ENCODE measurements at regions not wholly inside any gene's neighbourhood (a gene's known extent, or its start where the extent isn't known, plus 50 kb on each side); places are given as distances from the start of the nearest gene placed in this dataset.

DNA sequence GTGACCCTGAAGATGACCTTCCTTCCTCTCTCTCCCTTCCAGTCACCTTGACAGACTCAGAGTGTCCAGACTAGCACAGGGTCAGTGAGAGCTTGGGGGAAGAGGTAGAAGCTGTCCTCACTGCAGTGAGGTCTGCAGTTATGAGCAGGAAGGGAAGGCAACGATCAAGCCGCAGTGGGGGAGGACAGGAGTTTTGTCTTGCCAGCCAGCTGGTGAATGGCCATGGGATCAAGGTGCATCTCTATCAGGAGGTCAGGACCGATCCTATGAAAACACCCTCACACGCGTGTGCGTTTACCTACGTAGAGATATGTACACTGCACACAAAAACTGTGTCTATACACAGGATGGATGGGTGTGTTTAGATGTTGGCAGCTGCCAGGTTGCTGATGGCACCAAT is 83.2 kb downstream of the THNSL2 start:
- Histone ChIP-seq H3K4me2 (ENCODE audit: low read length) (no peak overlapping the region), H3K36me3 (ENCODE audit: control insufficient read depth, low read length) (no peaks in the 10 kb centered on the region), H3K79me2 (ENCODE audit: control insufficient read depth, low read length) (no peaks in the 10 kb centered on the region), H3K9me2 (replicated peaks; ENCODE audit: control insufficient read depth, low read length) (no peaks in the 10 kb centered on the region), H4K20me1 (ENCODE audit: control insufficient read depth, insufficient read depth, low read depth, low read length) (no peaks in the 10 kb centered on the region), H3K4me1 (ENCODE audit: control insufficient read depth, low read length) (no peaks in the 10 kb centered on the region), H3K27ac (ENCODE audit: low read depth, low read length) (no peak overlapping the region), H3K27me3 (ENCODE audit: control insufficient read depth, low read length) (0 out of 2 replicates have a peak, but pooled peaks cover 3% of the 10 kb centered on the region), H3K9me3 (ENCODE audit: control insufficient read depth, insufficient read depth, low read length) (no peaks in the 10 kb centered on the region), H3F3A (ENCODE audit: control insufficient read depth, insufficient read depth) (no peaks in the 10 kb centered on the region), H3K4me3 (ENCODE audit: low read length) (no peak overlapping the region)
- TF ChIP-seq, protein P1, sequence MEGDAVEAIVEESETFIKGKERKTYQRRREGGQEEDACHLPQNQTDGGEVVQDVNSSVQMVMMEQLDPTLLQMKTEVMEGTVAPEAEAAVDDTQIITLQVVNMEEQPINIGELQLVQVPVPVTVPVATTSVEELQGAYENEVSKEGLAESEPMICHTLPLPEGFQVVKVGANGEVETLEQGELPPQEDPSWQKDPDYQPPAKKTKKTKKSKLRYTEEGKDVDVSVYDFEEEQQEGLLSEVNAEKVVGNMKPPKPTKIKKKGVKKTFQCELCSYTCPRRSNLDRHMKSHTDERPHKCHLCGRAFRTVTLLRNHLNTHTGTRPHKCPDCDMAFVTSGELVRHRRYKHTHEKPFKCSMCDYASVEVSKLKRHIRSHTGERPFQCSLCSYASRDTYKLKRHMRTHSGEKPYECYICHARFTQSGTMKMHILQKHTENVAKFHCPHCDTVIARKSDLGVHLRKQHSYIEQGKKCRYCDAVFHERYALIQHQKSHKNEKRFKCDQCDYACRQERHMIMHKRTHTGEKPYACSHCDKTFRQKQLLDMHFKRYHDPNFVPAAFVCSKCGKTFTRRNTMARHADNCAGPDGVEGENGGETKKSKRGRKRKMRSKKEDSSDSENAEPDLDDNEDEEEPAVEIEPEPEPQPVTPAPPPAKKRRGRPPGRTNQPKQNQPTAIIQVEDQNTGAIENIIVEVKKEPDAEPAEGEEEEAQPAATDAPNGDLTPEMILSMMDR (IDR thresholded peaks at IDR 0.05; ENCODE audit: low read depth, low read length, poor library complexity, severe bottlenecking): no peak
- TF ChIP-seq EZH2phosphoT487 (IDR thresholded peaks at IDR 0.05; ENCODE audit: borderline replicate concordance, low read length): no peak

DNA sequence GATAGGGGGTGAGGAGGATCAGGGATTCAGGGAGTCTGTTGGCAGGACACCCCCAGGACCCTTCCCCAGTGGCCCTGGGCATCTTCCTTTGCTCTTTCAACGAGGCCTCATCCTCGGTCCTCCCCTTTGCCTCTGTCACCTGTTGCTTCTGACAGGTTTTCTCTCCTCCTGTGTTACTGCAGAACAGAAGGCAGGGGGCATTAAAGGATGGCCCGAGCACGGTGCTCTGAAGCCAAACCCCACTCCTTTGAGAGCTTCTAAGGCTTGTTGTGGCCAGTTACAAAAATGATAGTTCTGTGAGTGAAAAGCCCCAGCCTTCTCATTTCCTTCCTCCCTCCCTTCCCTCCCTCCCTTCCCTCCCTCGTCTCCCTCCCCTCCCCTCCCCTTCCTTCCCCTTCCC is 82.5 kb downstream of the THNSL2 start:
- H3K27ac ChIP-seq (ENCODE audit: low read depth, low read length): no peak overlapping the region
- no peaks in the 10 kb centered on the region for H3K79me2 ChIP-seq (ENCODE audit: control insufficient read depth, low read length)
- no peaks in the 10 kb centered on the region for H3K4me1 ChIP-seq (ENCODE audit: control insufficient read depth, low read length)
- no peak for TF ChIP-seq EZH2phosphoT487 (IDR thresholded peaks at IDR 0.05; ENCODE audit: borderline replicate concordance, low read length)
- TF ChIP-seq, protein P1 (IDR thresholded peaks at IDR 0.05; ENCODE audit: low read depth, low read length, poor library complexity, severe bottlenecking): no peak
- H3K9me3 ChIP-seq (ENCODE audit: control insufficient read depth, insufficient read depth, low read length): no peaks in the 10 kb centered on the region
- no peaks in the 10 kb centered on the region for H4K20me1 ChIP-seq (ENCODE audit: control insufficient read depth, insufficient read depth, low read depth, low read length)
- H3K4me3 ChIP-seq (ENCODE audit: low read length): no peak overlapping the region
- no peaks in the 10 kb centered on the region for H3K9me2 ChIP-seq (replicated peaks; ENCODE audit: control insufficient read depth, low read length)
- H3K36me3 ChIP-seq (ENCODE audit: control insufficient read depth, low read length): no peaks in the 10 kb centered on the region
- H3K27me3 ChIP-seq (ENCODE audit: control insufficient read depth, low read length): 0 out of 2 replicates have a peak, but pooled peaks cover 3% of the 10 kb centered on the region
- H3K4me2 ChIP-seq (ENCODE audit: low read length): no peak overlapping the region
- no peaks in the 10 kb centered on the region for H3F3A ChIP-seq (ENCODE audit: control insufficient read depth, insufficient read depth)

- H3K4me1 ChIP-seq (ENCODE audit: control insufficient read depth, low read length): no peaks in the 10 kb centered on the region
- no peak overlapping the region for H3K4me3 ChIP-seq (ENCODE audit: low read length)
- H4K20me1 ChIP-seq (ENCODE audit: control insufficient read depth, insufficient read depth, low read depth, low read length): no peaks in the 10 kb centered on the region
- no peak overlapping the region for H3K27ac ChIP-seq (ENCODE audit: low read depth, low read length)
- no peaks in the 10 kb centered on the region for H3K79me2 ChIP-seq (ENCODE audit: control insufficient read depth, low read length)
- no peaks in the 10 kb centered on the region for H3K36me3 ChIP-seq (ENCODE audit: control insufficient read depth, low read length)
- H3K4me2 ChIP-seq (ENCODE audit: low read length): no peak overlapping the region
- H3K27me3 ChIP-seq (ENCODE audit: control insufficient read depth, low read length): 0 out of 2 replicates have a peak, but pooled peaks cover 3% of the 10 kb centered on the region
- TF ChIP-seq, protein P1 (IDR thresholded peaks at IDR 0.05; ENCODE audit: low read depth, low read length, poor library complexity, severe bottlenecking): no peak
- no peak for TF ChIP-seq EZH2phosphoT487 (IDR thresholded peaks at IDR 0.05; ENCODE audit: borderline replicate concordance, low read length)
- H3K9me3 ChIP-seq (ENCODE audit: control insufficient read depth, insufficient read depth, low read length): no peaks in the 10 kb centered on the region
- no peaks in the 10 kb centered on the region for H3F3A ChIP-seq (ENCODE audit: control insufficient read depth, insufficient read depth)
- H3K9me2 ChIP-seq (replicated peaks; ENCODE audit: control insufficient read depth, low read length): no peaks in the 10 kb centered on the region
These were observed 82.0 kb downstream of the THNSL2 start for GRCh38 chr2:88252111-88252510.
